Adrenal gland (tissue), 5 donors: ENCODE measurements at regions not wholly inside any gene's neighbourhood (a gene's known extent, or its start where the extent isn't known, plus 50 kb on each side); places are given as distances from the start of the nearest gene placed in this dataset.

Experiments used
- POLR2A ChIP-seq, 2 donors: fragments of 450-650 bp; IDR thresholded peaks; one replicate each; pipeline ENCODE4 v1.6.1; 2017; ENCODE audit warnings: antibody characterized with exemption in 2 of 2, mild to moderate bottlenecking in 2 of 2, moderate library complexity in 1 of 2
- TF ChIP-seq, protein P1 (sequence below), 6 experiments: fragments of 450-650 bp in 4 of 6; fragments of 200-600 bp in 2 of 6; sonication (generic) in 1 of 6; IDR thresholded peaks; 1 replicate in 5 of 6; 2 replicates in 1 of 6; pipeline versions ENCODE4 v1.5.1 to v1.8.0; 2016 to 2021; ENCODE audit warnings: antibody characterized with exemption in 6 of 6, mild to moderate bottlenecking in 2 of 6, moderate library complexity in 1 of 6
- donor health status: DM: no; HTN: no; CAD: no.

DNA sequence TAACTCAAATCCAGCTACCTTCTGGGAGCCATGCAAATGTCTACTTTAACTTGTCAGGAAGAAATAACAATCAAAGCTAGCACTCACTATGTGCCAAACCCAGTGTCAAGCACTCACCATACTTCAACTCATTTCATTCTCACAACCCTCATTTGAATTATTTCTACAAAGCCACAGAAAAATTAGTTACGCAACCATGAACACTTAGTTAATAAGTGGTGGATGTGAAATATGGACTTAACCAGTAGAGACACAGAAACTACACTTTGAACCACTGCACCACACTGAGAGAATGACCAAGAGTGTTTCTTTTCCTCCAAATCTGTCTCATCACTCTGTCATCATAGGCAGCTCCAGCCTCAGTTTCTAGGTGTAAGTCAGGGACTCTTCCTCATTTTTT lies 91.0 kb upstream of the MBNL1 start:
- TF ChIP-seq, protein P1, sequence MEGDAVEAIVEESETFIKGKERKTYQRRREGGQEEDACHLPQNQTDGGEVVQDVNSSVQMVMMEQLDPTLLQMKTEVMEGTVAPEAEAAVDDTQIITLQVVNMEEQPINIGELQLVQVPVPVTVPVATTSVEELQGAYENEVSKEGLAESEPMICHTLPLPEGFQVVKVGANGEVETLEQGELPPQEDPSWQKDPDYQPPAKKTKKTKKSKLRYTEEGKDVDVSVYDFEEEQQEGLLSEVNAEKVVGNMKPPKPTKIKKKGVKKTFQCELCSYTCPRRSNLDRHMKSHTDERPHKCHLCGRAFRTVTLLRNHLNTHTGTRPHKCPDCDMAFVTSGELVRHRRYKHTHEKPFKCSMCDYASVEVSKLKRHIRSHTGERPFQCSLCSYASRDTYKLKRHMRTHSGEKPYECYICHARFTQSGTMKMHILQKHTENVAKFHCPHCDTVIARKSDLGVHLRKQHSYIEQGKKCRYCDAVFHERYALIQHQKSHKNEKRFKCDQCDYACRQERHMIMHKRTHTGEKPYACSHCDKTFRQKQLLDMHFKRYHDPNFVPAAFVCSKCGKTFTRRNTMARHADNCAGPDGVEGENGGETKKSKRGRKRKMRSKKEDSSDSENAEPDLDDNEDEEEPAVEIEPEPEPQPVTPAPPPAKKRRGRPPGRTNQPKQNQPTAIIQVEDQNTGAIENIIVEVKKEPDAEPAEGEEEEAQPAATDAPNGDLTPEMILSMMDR (IDR thresholded peaks at IDR 0.05) = no peak
- no peak for TF ChIP-seq POLR2A (IDR thresholded peaks at IDR 0.05)
